ENCODE measurements at regions not wholly inside any gene's neighbourhood (a gene's known extent, or its start where the extent isn't known, plus 50 kb on each side); places are given as distances from the start of the nearest gene placed in this dataset.
"Not testable (repeated sequence)": the region's sequence is repeated elsewhere in the genome, so short reads cannot be mapped to it uniquely, and the experiment has no call there.

GRCh38 chr1:66462313-66462712 lies 71.6 kb upstream of the SGIP1 start:
- Mint-ChIP-seq H3K27me3 (ENCODE audit: low read depth) (peaks cover 2% of the 10 kb centered on the region), H3K4me3 (no peak overlapping the region), H3K9me3 (peaks cover 15% of the 10 kb centered on the region), H3K36me3 (ENCODE audit: low read depth) (peaks cover 4% of the 10 kb centered on the region), H3K27ac (no peak overlapping the region), H3K4me1 (ENCODE audit: low read depth) (no peaks in the 10 kb centered on the region)
- no peak for DNase-seq
- intact Hi-C loops (cut with micrococcal nuclease) = no loop called here
- CTCF ChIA-PET = no interaction called here

- peaks cover 8% of the 10 kb centered on the region for H3K27me3 Mint-ChIP-seq (ENCODE audit: low read depth)
- peaks cover 15% of the 10 kb centered on the region for H3K9me3 Mint-ChIP-seq
- H3K4me1 Mint-ChIP-seq (ENCODE audit: low read depth) = no peaks in the 10 kb centered on the region
- CTCF ChIA-PET = no interaction called here
- no peak for DNase-seq
- no peak overlapping the region for H3K27ac Mint-ChIP-seq
- intact Hi-C loops (cut with micrococcal nuclease) = no loop called here
- H3K36me3 Mint-ChIP-seq (ENCODE audit: low read depth) = peaks cover 4% of the 10 kb centered on the region
- no peak overlapping the region for H3K4me3 Mint-ChIP-seq
These were observed 69.6 kb upstream of the SGIP1 start for GRCh38 chr1:66464351-66464750.

GRCh38 chr1:66464802-66465201 lies 69.2 kb upstream of the SGIP1 start:
- no peak for DNase-seq
- no peak overlapping the region for H3K4me3 Mint-ChIP-seq
- intact Hi-C loops (cut with micrococcal nuclease) = no loop called here
- no peak overlapping the region for H3K27ac Mint-ChIP-seq
- H3K4me1 Mint-ChIP-seq (ENCODE audit: low read depth) = no peaks in the 10 kb centered on the region
- CTCF ChIA-PET = interaction anchor here (0.6 to 1.2 kb wide), 2 partner anchors 48 to 63 kb away, joined by 3 read pairs; no protein-coding TSS in a partner anchor
- H3K36me3 Mint-ChIP-seq (ENCODE audit: low read depth) = peaks cover 4% of the 10 kb centered on the region
- H3K27me3 Mint-ChIP-seq (ENCODE audit: low read depth) = peaks cover 8% of the 10 kb centered on the region
- peaks cover 10% of the 10 kb centered on the region for H3K9me3 Mint-ChIP-seq

GRCh38 chr1:66466695-66467094 lies 67.3 kb upstream of the SGIP1 start:
- H3K36me3 Mint-ChIP-seq (ENCODE audit: low read depth); CTCF ChIA-PET; H3K9me3 Mint-ChIP-seq; DNase-seq; H3K4me1 Mint-ChIP-seq (ENCODE audit: low read depth); H3K4me3 Mint-ChIP-seq; H3K27me3 Mint-ChIP-seq (ENCODE audit: low read depth); intact Hi-C loops (cut with micrococcal nuclease): not testable (repeated sequence)
- peak overlapping the region; percentile 7 for H3K27ac Mint-ChIP-seq

GRCh38 chr1:66468722-66469121 lies 65.2 kb upstream of the SGIP1 start:
- Mint-ChIP-seq H3K4me1 (ENCODE audit: low read depth) (no peaks in the 10 kb centered on the region), H3K27me3 (ENCODE audit: low read depth) (peaks cover 14% of the 10 kb centered on the region), H3K27ac (no peak overlapping the region), H3K36me3 (ENCODE audit: low read depth) (no peaks in the 10 kb centered on the region), H3K9me3 (no peaks in the 10 kb centered on the region), H3K4me3 (no peak overlapping the region)
- CTCF ChIA-PET = interaction anchor here (0.8 to 1.0 kb wide), 3 partner anchors 18 to 36 kb away, joined by 3 to 4 read pairs (median 3); no protein-coding TSS in a partner anchor
- intact Hi-C loops (cut with micrococcal nuclease) = no loop called here
- DNase-seq = no peak

GRCh38 chr1:66475940-66476339 lies 58.0 kb upstream of the SGIP1 start:
- CTCF ChIA-PET = interaction anchor here (0.5 kb wide), 1 partner anchor 16 kb away, joined by 3 read pairs; no protein-coding TSS in a partner anchor
- no peak for DNase-seq
- intact Hi-C loops (cut with micrococcal nuclease) = no loop called here
- H3K27me3 Mint-ChIP-seq (ENCODE audit: low read depth) = peaks cover 23% of the 10 kb centered on the region
- no peaks in the 10 kb centered on the region for H3K36me3 Mint-ChIP-seq (ENCODE audit: low read depth)
- no peak overlapping the region for H3K27ac Mint-ChIP-seq
- H3K9me3 Mint-ChIP-seq = peaks cover 1% of the 10 kb centered on the region
- H3K4me3 Mint-ChIP-seq = no peak overlapping the region
- H3K4me1 Mint-ChIP-seq (ENCODE audit: low read depth) = no peaks in the 10 kb centered on the region

GRCh38 chr1:66476774-66477173 lies 57.2 kb upstream of the SGIP1 start:
- peaks cover 1% of the 10 kb centered on the region for H3K9me3 Mint-ChIP-seq
- no peaks in the 10 kb centered on the region for H3K36me3 Mint-ChIP-seq (ENCODE audit: low read depth)
- H3K27ac Mint-ChIP-seq = no peak overlapping the region
- no peak overlapping the region for H3K4me3 Mint-ChIP-seq
- intact Hi-C loops (cut with micrococcal nuclease) = no loop called here
- CTCF ChIA-PET = interaction anchor here (1.4 kb wide), 1 partner anchor 27 kb away, joined by 4 read pairs; no protein-coding TSS in a partner anchor
- H3K4me1 Mint-ChIP-seq (ENCODE audit: low read depth) = no peaks in the 10 kb centered on the region
- DNase-seq = no peak
- H3K27me3 Mint-ChIP-seq (ENCODE audit: low read depth) = peaks cover 23% of the 10 kb centered on the region

GRCh38 chr1:66478116-66478515 lies 55.8 kb upstream of the SGIP1 start:
- no peak for DNase-seq
- Mint-ChIP-seq H3K27me3 (ENCODE audit: low read depth) (peaks cover 20% of the 10 kb centered on the region), H3K9me3 (peaks cover 1% of the 10 kb centered on the region), H3K27ac (no peak overlapping the region), H3K36me3 (ENCODE audit: low read depth) (peaks cover 2% of the 10 kb centered on the region), H3K4me3 (no peak overlapping the region), H3K4me1 (ENCODE audit: low read depth) (no peaks in the 10 kb centered on the region)
- intact Hi-C loops (cut with micrococcal nuclease) = no loop called here
- CTCF ChIA-PET = no interaction called here

- CTCF ChIA-PET = interaction anchor here (0.6 kb wide), 1 partner anchor 29 kb away, joined by 3 read pairs; no protein-coding TSS in a partner anchor
- Mint-ChIP-seq H3K27ac (no peak overlapping the region), H3K36me3 (ENCODE audit: low read depth) (peaks cover 2% of the 10 kb centered on the region), H3K4me1 (ENCODE audit: low read depth) (no peaks in the 10 kb centered on the region), H3K27me3 (ENCODE audit: low read depth) (peaks cover 14% of the 10 kb centered on the region), H3K9me3 (peaks cover 1% of the 10 kb centered on the region), H3K4me3 (no peak overlapping the region)
- DNase-seq = no peak
- intact Hi-C loops (cut with micrococcal nuclease) = no loop called here
These were observed 53.8 kb upstream of the SGIP1 start for GRCh38 chr1:66480162-66480561.

GRCh38 chr1:66481215-66481614 lies 52.7 kb upstream of the SGIP1 start:
- CTCF ChIA-PET; DNase-seq; H3K4me1 Mint-ChIP-seq (ENCODE audit: low read depth); H3K36me3 Mint-ChIP-seq (ENCODE audit: low read depth); H3K27me3 Mint-ChIP-seq (ENCODE audit: low read depth); H3K27ac Mint-ChIP-seq; H3K9me3 Mint-ChIP-seq; H3K4me3 Mint-ChIP-seq; intact Hi-C loops (cut with micrococcal nuclease): not testable (repeated sequence)

Data from activated naive CD4-positive, alpha-beta T cell treated with anti-CD3 and anti-CD28 coated beads for 36 hours (primary cell).